K562 (cell line): ENCODE measurements at regions not wholly inside any gene's neighbourhood (a gene's known extent, or its start where the extent isn't known, plus 50 kb on each side); places are given as distances from the start of the nearest gene placed in this dataset.

Experiments
- CREB1 ChIP-seq, 2 experiments: sonication (generic) in 1 of 2; formaldehyde crosslinking in 1 of 2; IDR thresholded peaks; 2 replicates each; pipeline versions ENCODE4 v1.6.1 to v1.8.0; 2012 to 2022; ENCODE audit warnings: inconsistent platforms in 1 of 2, mild to moderate bottlenecking in 1 of 2, missing genetic modification reagents in 1 of 2, moderate library complexity in 1 of 2
- CTCF ChIP-seq, 3 experiments: IDR thresholded peaks in 2 of 3; conservative IDR thresholded peaks in 1 of 3; 2 replicates each; pipeline ENCODE4 v1.5.1; 2011 to 2012; ENCODE audit warnings: low read length in 3 of 3, mild to moderate bottlenecking in 3 of 3, control low read depth in 2 of 3, improper control_type of control experiment in 1 of 3, inconsistent platforms in 1 of 3, low read depth in 1 of 3, mixed read lengths in 1 of 3, moderate library complexity in 1 of 3; ENCODE audit not compliant: insufficient read depth in 2 of 3
- JUN ChIP-seq, 2 experiments: sonication (generic) in 1 of 2; formaldehyde crosslinking in 1 of 2; IDR thresholded peaks; 2 replicates each; pipeline versions ENCODE4 v1.6.1 to v1.8.0; 2012 to 2022; ENCODE audit warnings: borderline replicate concordance in 2 of 2, mild to moderate bottlenecking in 2 of 2, improper control_type of control experiment in 1 of 2, low read depth in 1 of 2, low read length in 1 of 2, missing genetic modification reagents in 1 of 2
- PATZ1 ChIP-seq: fragments of 250-450 bp; sonication (Bioruptor Pico); IDR thresholded peaks from 2 replicates; pipeline ENCODE4 v1.5.0; 2020; ENCODE audit warnings: mild to moderate bottlenecking, borderline replicate concordance
- PCBP2 ChIP-seq: fragments of 200-400 bp; formaldehyde crosslinking; IDR thresholded peaks from 2 replicates; pipeline ENCODE4 v1.6.1; 2018; ENCODE audit warnings: low read length, low read depth, mild to moderate bottlenecking, moderate library complexity; ENCODE audit not compliant: poor library complexity, severe bottlenecking
- POLR2AphosphoS5 ChIP-seq: IDR thresholded peaks from 2 replicates; pipeline ENCODE4 v1.6.1; 2011; ENCODE audit warnings: mild to moderate bottlenecking, low read depth, low read length, moderate library complexity; ENCODE audit not compliant: control insufficient read depth, insufficient read depth
- RAD21 ChIP-seq, 2 experiments: fragments of 250-450 bp in 1 of 2; fragments of 450-650 bp in 1 of 2; sonication (Bioruptor Pico) in 1 of 2; formaldehyde crosslinking in 1 of 2; IDR thresholded peaks in 1 of 2; conservative IDR thresholded peaks in 1 of 2; 2 replicates each; pipeline versions ENCODE4 v1.4.0 to v1.8.0; 2020 to 2022; ENCODE audit warnings: mild to moderate bottlenecking in 2 of 2, moderate library complexity in 1 of 2
- ZNF174 ChIP-seq: fragments of 250-450 bp; sonication (Bioruptor Pico); IDR thresholded peaks from 2 replicates; pipeline ENCODE4 v1.4.0; 2020; ENCODE audit warnings: mild to moderate bottlenecking
- ZNF561 ChIP-seq: fragments of 450-650 bp; formaldehyde crosslinking; conservative IDR thresholded peaks from 2 replicates; pipeline ENCODE4 v1.4.0; 2020; ENCODE audit warnings: mild to moderate bottlenecking, moderate library complexity

GRCh38 chr13:82187227-82187626 is 1695.0 kb downstream of the SLITRK1 start:
- TF ChIP-seq RAD21 (CRISPR knock-in tag; conservative IDR thresholded peaks at IDR 0.05 in 1 of 2, IDR thresholded peaks at IDR 0.05 in 1 of 2) (no peak), ZNF561 (CRISPR knock-in tag) (no peak), PATZ1 (no peak), ZNF174 (CRISPR knock-in tag) (no peak), CREB1 (IDR thresholded peaks at IDR 0.05) (no peak), CREB1 (CRISPR knock-in tag; IDR thresholded peaks at IDR 0.05) (no peak), CTCF (IDR thresholded peaks at IDR 0.05 in 2 of 3, conservative IDR thresholded peaks at IDR 0.05 in 1 of 3; ENCODE audit: insufficient read depth in 2 of 3, low read depth in 1 of 3, low read length in 3 of 3) (no peak), JUN (IDR thresholded peaks at IDR 0.05; ENCODE audit: borderline replicate concordance, low read depth, low read length) (no peak), JUN (CRISPR knock-in tag; IDR thresholded peaks at IDR 0.05; ENCODE audit: borderline replicate concordance) (no peak), POLR2AphosphoS5 (no peak), PCBP2 (no peak)
